SH-SY5Y (cell line): ENCODE measurements at regions not wholly inside any gene's neighbourhood (a gene's known extent, or its start where the extent isn't known, plus 50 kb on each side); places are given as distances from the start of the nearest gene placed in this dataset.

Experiments
- GATA2 ChIP-seq: IDR thresholded peaks from 2 replicates; pipeline ENCODE4 v1.6.1; 2011; ENCODE audit warnings: mild to moderate bottlenecking, low read depth, low read length
- GATA3 ChIP-seq: IDR thresholded peaks from 2 replicates; pipeline ENCODE4 v1.6.1; 2011; ENCODE audit warnings: low read depth, mild to moderate bottlenecking, low read length, moderate library complexity

GRCh38 chr13:78431328-78431727 is 172.0 kb downstream of the POU4F1 start:
- TF ChIP-seq GATA3 (no peak), GATA2 (no peak)

- TF ChIP-seq GATA3 (no peak), GATA2 (no peak)
Measured at GRCh38 chr13:78430811-78431210, 172.5 kb downstream of the POU4F1 start.

DNA sequence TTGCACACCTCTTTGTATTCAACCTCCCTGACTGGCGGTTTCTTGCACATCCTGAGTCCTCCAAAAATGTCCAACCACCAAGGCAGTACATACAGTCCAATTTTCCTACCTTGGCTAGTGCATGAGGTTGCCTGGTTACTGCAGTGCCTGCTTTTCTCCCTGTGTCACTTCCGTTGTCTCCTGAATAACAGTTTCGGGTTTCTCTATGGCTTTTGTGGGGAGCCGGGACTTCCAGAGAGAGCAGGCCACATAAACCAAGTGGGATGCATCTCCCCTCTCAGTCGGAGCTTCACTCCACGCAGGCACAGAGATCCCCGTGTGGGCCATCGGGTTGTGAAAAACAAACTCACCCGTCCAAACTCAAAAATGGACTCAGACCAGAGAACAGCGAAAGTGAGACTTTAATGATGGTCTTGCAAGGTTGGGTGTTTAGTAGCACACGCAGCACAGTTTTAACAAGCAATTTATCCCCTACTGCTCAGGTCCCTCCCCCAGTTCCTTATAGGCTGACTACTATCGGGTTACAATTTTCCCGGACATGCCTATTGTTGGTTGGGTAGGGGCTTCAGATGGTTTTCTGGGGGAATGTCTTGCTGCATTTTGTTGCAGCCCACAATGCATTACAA is 173.1 kb downstream of the POU4F1 start:
- TF ChIP-seq GATA2: no peak
- no peak for TF ChIP-seq GATA3

DNA sequence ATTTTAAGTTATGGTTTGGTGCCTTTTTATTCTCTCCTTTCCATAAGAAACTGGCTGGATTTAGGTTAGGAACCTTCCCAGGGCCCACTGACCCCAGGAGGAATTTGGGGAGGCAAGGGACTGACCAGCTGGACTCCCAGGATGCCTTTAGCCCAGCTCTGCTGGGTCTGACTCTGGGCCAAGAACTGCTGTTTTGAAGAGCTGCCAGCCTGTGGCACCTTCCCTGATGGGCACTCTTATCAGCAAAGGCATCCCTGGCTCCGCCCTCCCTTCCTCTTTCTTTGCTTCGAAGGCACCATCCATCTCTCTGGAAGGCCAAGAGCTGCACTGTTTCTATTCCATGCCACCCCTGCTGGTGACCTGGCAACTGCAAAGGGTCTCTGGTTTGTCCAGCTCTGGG is 174.7 kb downstream of the POU4F1 start:
- TF ChIP-seq GATA2: no peak
- no peak for TF ChIP-seq GATA3

DNA sequence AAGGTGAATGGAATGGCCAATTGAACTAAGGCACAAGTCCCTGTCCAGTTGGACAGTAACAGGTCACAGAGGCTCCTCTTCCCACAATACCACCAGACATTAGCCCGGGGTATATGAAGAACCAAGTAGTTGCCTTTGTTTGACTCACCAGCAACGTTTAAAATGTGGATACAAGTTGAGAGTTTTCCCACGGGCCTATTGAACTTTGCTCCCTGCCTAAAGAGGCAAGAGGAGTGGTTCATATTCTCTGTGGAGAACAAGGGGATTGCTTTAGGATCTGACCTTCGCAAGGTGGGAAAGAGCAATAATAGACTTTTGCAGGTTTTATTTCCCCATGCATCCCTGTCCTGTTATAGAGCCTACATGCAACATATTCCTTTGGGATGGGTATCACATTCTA is 177.2 kb downstream of the POU4F1 start:
- TF ChIP-seq GATA3: no peak

- TF ChIP-seq GATA3 (no peak), GATA2 (no peak)
Measured at GRCh38 chr13:78420814-78421213, 182.5 kb downstream of the POU4F1 start.

GRCh38 chr13:78413887-78414553 is 189.3 kb downstream of the POU4F1 start:
- no peak for TF ChIP-seq GATA2
- no peak for TF ChIP-seq GATA3

DNA sequence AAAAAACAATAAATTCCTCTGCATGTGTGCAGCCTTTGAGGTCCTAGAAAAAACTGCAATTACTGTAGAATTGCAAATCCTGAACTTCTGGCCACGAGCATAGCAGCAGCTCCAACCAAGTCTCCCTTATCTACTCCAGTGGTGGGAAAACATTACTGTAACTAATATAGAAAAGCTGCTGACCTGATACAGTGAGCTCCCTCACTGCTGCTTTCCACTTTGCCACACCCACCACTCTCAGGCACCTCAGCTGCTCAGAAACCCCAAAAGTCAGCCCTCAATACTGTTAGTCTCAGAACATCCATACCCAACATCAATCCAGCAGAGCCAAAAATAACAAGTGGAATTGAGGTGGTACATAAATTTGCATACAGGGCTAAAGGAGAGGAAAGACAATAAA is 192.5 kb downstream of the POU4F1 start:
- TF ChIP-seq GATA3 (no peak), GATA2 (no peak)

DNA sequence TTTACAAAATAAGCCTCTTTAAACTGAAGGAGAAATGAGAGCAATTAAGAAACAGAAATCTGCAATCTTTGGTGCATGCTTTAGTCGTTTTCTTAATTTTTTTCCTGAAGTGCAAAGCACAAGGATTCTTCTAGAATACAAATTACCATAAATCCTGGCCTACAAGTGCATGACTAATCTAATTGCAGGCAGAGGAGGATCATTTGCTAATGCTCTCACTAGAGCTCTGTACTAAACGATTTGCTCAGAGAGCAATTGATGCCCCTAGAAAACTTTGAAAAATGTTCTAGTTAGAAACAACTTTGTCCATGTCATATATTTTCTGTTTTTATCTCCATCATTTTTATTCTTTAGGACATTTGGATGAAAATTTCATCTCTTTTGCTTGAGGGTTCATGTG is 193.2 kb downstream of the POU4F1 start:
- no peak for TF ChIP-seq GATA3
- TF ChIP-seq GATA2: no peak

GRCh38 chr13:78409172-78409571 is 194.2 kb downstream of the POU4F1 start:
- no peak for TF ChIP-seq GATA3
- no peak for TF ChIP-seq GATA2

DNA sequence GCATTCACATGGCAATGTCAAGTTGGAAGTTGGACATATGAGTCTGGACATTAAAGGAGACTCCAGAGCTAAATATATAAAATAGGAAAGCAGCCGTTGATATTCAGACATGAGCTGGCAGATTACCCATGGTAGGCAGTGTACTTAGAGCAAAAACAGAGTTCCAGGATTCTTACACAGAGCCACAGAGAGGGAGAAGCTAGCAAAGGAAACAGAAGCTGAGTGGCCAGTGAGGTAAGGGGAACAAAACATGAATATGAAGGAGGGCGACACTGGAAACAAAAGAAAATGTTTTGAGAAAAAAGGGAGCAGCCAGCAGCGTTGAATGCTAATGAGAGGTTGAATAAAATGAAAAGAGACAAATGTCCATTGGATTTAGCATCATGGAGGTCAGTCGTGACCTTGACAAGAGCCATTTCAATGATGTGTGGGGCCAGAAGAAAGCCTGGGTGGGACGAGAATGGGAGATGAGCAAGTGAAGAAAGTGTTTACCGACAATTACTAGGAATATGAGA is 198.4 kb downstream of the POU4F1 start:
- TF ChIP-seq GATA3 (no peak), GATA2 (no peak)

GRCh38 chr13:78402708-78403400 is 200.5 kb downstream of the POU4F1 start:
- TF ChIP-seq GATA2 (no peak), GATA3 (no peak)

DNA sequence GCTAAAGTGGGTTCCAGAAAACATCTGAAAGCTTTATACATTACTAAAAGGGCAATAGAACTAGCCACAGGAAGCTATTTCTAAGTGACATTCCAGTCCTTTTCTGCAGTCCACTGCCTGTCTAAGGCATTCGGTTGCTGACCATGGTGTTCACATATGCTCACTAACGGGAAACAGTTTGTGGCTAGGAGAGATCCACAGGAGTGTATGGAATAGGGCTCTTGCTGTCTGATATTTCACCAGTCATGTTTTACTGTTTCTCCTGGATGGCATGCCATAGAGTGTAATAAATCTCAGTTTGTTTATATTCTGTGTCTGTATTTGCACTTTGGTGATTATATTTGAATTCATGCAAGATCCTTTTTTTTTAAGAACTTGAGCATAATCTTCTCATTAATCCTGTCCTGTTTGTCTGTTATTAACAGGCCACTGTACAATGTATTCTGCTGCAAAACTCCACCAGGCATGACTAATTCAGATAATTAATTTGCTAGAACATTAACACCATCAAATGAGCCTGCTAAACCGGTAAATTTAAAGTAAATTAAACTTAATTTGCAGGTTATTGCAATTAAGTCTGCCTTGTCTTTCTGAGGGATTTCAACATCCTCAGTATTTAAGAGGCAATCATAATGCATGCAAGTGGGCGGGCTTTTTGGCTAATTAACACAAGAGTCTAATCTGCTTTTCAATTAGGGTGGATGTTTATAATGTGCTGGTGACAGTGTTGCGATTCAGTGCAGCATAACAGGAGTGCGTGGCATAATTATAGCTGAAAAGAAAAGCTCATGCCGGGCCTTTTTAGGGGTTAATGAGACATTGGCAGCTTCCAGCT is 201.3 kb downstream of the POU4F1 start:
- no peak for TF ChIP-seq GATA2
- no peak for TF ChIP-seq GATA3
